Suppressor macrophage (primary cell): ENCODE measurements at regions not wholly inside any gene's neighbourhood (a gene's known extent, or its start where the extent isn't known, plus 50 kb on each side); places are given as distances from the start of the nearest gene placed in this dataset.

ENCODE experiments used
- DNase-seq, 4 experiments: peaks; one replicate each; pipeline ENCODE4 v3.0.0-alpha.2; 2020 to 2022

GRCh38 chr1:14220324-14220723 is 378.2 kb upstream of the KAZN start:
- DNase-seq, result no peak

- DNase-seq, result no peak
Measured at GRCh38 chr1:14220811-14221210, 377.7 kb upstream of the KAZN start.

DNA sequence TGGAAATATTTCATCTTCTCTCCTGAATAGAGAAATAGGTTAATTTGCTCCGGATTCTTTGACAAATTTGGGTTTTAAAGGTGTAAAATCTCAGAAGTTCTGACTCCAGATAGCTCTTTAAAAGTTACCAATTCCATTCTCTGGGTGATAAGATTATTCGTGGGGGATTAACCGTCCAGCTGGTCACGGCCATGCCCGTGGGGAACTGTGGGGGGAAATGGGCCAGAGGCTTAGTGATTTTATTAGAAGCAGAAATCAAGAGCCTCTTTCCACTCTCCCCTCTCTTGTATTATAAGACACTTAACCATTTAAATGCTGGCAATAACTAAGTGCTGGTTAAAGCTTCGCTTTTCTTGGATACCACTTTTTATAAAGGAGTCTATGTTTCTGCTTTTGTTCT is 376.4 kb upstream of the KAZN start:
- DNase-seq, result no peak

GRCh38 chr1:14228677-14229076 is 369.8 kb upstream of the KAZN start:
- DNase-seq, result no peak

DNA sequence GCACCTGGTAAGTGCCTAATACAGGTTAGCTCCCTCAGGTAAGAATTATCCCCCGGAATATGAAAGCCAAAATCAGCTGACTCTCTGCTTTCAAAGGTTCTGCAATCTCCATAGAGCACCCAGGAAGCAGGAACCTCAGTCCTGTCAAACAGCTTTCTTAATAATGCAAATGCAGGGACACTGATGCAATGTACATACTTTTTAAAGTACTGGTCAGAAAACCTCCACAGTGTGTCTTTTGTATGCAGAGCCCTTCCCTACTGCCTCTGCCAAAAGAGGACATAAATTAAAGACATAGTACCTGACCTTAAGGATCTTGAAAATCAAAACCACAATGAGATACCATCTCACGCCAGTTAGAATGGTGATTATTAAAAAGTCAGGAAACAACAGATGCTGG is 365.0 kb upstream of the KAZN start:
- DNase-seq, result no peak

DNA sequence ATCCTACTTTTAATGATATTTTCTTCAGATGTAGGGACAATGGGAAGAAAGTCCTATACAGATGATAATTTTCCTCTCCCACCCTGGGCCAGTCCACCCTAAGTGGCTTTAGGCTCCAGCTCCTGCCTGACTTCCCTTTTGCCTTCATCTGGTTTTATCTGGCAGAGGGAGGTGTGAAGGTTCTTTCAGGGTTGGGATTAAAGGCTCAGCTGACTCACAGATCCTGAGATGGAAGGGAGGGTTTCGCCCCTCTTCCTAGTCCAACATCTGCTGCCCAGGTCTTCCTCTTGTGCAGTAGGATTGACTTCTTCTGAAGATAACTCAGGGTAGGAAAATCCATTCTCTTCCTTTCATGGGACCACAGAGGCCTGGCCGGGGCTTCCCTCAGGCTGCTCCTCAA is 362.4 kb upstream of the KAZN start:
- no peak for DNase-seq

- no peak for DNase-seq
Measured at GRCh38 chr1:14238472-14239307, 359.8 kb upstream of the KAZN start.

DNA sequence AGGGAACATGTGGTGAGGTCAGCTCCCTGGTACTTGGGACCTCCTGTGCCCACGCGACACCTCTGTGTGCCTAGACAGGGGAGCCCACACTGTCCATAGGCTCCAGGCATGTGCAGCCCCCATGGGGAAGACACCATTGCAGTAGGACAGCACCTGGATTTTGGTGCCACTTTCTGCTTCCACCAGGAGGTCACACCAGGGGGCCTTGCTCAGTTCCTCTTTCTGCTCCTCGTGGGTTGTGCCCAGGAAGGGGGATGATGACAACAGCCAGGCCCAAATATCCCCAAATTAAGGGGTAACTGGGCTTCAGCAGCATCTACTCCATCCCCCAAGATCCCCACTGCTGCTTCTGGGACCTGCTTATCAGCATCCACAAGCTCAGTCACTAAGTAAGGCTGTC is 358.2 kb upstream of the KAZN start:
- no peak for DNase-seq

DNA sequence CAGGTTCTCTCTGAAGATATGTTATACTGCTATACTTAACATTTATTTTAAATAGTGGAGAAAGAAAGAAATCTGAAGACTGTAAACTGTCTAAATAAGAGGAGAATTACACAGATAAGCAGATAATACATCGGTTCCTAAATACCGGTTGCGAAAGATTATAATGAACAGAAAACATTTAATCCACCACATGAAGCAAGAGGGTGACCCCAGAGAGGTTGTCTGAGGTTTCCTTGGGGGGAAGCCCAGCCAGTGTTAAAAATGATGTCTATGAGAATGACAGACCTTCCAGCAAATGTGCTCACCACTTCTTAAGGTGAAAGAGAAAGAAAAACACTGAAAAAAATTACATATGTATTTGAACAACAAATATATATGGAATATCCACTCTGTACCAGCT is 356.4 kb upstream of the KAZN start:
- no peak for DNase-seq

DNA sequence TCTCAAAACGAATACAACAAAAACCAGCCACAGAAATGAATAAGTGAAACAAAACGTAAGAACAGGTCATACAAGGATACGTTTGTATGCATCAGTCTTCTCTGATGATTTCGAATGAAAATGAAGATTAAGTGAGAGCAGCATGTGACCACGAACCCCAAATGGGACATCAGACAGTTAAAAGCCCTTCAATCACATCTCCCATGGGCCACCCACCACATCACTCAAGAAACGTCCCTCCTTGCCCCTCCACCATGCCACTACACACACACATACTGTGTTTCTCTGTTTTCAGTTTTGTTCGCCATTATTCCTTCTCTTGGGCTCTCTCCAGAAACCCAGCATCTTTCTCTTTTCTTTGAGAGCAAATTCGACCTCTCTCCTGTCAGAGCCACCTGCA is 355.6 kb upstream of the KAZN start:
- DNase-seq, result no peak

DNA sequence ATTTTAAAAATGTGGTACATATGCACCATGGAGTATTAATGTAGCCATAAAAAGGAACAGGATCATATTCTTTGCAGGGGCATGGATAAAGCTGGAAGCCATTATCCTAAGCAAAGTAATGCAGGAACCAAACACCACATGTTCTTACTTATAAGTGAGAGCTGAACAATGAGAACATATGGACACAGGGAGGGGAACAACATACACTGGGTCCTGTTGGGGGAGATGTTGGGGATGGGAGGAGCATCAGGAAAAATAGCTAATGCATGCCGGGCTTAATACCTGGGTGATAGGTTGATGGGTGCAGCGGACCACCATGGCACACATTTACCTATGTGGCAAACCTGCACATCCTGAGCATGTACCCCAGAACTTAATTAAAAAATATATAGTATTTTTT is 352.5 kb upstream of the KAZN start:
- no peak for DNase-seq

DNA sequence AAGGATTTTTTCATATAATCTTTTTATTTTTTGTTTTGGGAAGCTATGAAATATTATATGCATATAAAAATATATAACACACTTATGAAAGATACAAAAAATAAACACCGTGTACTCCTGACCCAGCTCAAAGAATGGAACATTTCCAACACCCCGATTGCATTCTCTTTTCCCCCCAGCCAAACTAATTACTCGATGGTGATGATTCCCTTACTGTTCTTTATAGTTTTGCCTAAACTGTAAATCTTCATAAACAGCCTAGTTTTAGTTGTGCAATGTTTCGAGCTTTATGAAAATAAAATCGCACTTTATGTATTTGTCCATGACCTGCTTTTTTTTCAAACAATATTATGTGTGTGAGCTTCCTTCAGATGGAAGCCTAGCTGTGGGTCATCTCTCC is 352.0 kb upstream of the KAZN start:
- no peak for DNase-seq

DNA sequence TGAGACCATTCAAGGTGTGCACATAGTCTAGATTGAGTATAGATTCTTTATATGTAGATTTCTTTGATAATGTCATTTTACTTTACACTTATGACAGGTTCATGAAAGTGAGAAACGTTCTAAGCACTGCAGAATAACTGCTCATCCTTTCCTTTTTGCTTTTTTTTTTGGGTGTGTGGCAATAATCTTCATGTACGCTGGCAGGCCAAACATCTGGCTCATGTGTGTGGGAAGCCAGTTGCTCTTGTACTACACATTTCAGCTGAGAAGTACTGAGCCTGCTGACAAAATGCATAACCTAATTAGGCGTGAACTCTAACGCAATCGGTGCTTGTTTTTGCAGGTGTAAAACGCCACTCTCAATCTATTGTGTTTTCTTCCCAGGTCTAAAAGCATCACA is 350.8 kb upstream of the KAZN start:
- DNase-seq, result no peak

DNA sequence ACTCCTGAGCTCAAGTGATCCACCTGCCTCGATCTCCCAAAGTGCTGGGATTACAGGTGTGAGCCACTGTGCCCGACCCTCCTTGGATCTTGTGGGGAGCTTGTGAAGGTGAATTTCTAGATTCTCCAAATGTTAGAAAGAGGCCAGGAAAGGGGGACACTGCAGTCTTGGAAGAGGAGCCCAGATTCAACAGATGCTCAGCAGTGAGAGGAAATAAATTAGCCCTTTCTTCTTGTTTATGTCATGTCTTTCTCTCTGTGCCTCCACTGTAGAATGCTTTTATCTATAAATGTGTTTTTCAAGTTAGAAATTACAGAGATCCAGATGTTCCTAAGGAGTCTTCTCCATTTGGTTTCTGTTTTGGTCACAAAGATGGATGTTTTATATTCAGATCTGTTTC is 346.6 kb upstream of the KAZN start:
- no peak for DNase-seq

DNA sequence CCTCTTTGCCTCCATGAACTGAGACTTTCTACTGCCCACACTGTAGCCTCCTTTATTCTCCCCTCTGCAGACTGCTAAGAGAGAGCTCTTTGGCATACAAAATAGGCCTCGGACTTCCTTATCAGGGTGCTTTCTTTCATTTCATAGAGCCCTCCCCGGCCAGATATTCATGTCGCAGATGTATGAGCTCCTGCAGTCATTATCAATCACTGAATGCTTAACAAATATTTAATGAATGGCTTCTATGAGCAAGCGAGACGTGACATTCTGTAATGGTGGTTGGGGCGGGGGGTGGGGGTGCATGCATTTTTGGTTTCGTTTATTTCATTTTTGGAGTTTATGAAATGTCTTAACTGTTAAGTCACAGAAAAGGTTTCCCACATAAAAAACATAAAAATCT is 344.8 kb upstream of the KAZN start:
- DNase-seq, result no peak

DNA sequence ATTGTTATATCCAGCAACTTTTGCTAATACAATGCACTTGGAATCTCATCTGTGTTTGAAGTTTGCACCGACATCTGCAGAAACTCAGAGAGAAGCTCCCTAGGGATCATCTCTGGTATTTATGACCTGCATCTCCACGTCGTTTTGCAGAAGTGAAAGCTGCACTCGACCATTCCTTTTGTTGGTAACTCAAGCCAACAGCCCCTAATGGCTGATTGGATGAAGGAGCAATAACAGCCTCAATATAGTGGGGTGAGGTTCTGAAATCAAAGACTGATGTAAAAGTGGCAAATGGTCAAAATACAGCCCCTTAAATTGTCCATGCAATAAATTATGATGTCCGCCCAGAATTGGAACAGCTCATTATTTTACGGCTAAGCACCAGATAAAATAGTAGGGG is 344.2 kb upstream of the KAZN start:
- no peak for DNase-seq

GRCh38 chr1:14255233-14255632 is 343.3 kb upstream of the KAZN start:
- DNase-seq, result no peak

- peak in 2 of 4 experiments; percentile 3 to 4 for DNase-seq
Measured at GRCh38 chr1:14255711-14256110, 342.8 kb upstream of the KAZN start.

DNA sequence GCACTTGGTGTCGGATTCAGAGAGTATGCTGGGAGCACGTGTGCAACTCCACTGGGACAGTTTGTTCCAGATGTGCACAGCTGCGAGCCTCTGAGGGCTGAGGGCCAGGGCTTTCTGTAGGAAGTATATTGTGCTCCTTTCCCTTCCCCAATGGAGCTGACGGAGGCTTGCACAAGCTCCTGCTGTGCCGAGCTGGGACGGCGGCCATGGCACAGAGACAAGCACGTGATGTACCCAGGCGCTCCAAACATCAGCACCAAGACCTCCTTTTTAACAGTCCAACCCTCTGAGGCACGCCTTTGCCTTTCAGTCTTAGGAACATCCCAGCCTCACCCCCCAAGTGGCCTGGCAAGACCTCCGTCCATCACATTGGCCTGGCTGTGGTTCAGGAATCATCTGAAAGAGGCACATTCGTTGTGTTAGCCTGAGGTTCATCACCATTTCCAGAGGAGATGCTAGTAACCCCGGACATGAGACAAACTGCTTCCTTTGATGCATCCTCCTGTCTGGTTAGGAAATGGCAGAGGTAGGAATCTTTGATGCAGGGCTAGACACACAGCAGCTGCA is 339.2 kb upstream of the KAZN start:
- no peak for DNase-seq

GRCh38 chr1:14260480-14260879 is 338.0 kb upstream of the KAZN start:
- DNase-seq, result no peak

GRCh38 chr1:14261395-14261794 is 337.1 kb upstream of the KAZN start:
- DNase-seq, result no peak

GRCh38 chr1:14262637-14263036 is 335.8 kb upstream of the KAZN start:
- DNase-seq, result no peak

- no peak for DNase-seq
Measured at GRCh38 chr1:14263225-14263624, 335.3 kb upstream of the KAZN start.

DNA sequence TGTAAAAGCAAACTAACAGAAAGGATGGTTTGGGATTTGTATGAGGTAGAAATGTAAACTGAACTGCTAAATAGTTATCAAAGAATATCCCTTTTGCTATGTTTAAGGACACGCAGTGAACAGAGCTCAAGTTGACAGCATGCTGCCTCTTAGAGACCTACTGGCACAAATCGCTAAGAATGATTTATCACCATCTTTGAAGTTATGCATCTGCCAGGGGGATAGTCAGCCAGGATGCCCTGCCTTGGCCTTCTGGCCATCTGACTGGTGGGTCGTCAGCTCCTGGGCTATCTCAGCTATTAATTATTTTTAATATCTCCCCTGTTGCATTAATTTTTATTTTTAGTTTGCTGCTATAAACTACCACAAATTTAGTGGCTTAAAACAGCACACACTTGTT is 334.8 kb upstream of the KAZN start:
- no peak for DNase-seq

- no peak for DNase-seq
Measured at GRCh38 chr1:14265495-14265894, 333.0 kb upstream of the KAZN start.
